ENCODE measurements at regions not wholly inside any gene's neighbourhood (a gene's known extent, or its start where the extent isn't known, plus 50 kb on each side); places are given as distances from the start of the nearest gene placed in this dataset.

DNA sequence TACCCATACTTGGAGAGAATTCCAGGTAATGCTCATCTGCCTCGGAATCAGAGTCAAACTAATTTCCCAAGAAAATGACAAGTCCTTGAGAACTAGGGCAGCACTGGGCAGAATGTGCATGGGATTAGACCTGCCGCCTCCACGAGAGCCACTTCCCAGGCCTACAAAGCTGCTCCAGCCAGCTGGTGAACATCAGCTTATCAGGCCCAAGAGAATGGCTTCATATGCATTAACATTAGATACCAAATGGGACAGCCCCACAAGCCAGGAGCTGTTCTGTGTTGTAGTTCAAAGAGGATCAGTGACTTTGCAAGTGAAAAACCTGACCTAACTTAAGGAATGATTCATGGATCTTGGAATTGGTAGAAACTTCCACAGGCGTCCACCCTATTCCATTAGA is 203.3 kb downstream of the CYLD start:
- Histone ChIP-seq H3K18ac (ENCODE audit: extremely low read depth, low read length) (no peak overlapping the region), H2BK5ac (ENCODE audit: low read depth, low read length) (no peak overlapping the region), H3K56ac (replicated peaks; ENCODE audit: insufficient read length, low read depth, low read length) (no peak overlapping the region), H3K79me1 (ENCODE audit: low read depth, low read length) (no peaks in the 10 kb centered on the region), H2BK120ac (replicated peaks; ENCODE audit: low read depth, low read length) (no peak overlapping the region), H2BK15ac (ENCODE audit: low read length) (no peak overlapping the region), H3K27ac (ENCODE audit: low read depth, low read length) (no peak overlapping the region), H3K36me3 (ENCODE audit: control insufficient read depth in 2 of 4, insufficient read depth in 4 of 4, low read length in 3 of 4) (no peaks in the 10 kb centered on the region), H3K9ac (replicated peaks in 1 of 4; ENCODE audit: extremely low read depth in 1 of 4, low read depth in 3 of 4, low read length in 3 of 4) (no peak overlapping the region), H3K4me1 (replicated peaks in 1 of 4; ENCODE audit: control insufficient read depth in 3 of 4, insufficient read depth in 4 of 4, low read length in 3 of 4) (no peaks in the 10 kb centered on the region), H3K4ac (replicated peaks; ENCODE audit: insufficient read length, low read depth, low read length) (no peak overlapping the region), H4K5ac (ENCODE audit: insufficient read length, low read depth, low read length) (no peak overlapping the region), H3K27me3 (replicated peaks in 1 of 4; ENCODE audit: control insufficient read depth in 3 of 4, extremely low read depth in 1 of 4, insufficient read depth in 3 of 4, low read length in 3 of 4) (no peaks in the 10 kb centered on the region), H3K14ac (ENCODE audit: insufficient read length) (no peak overlapping the region), H3K4me2 (ENCODE audit: insufficient read depth in 1 of 2, low read depth in 2 of 2, low read length in 2 of 2) (no peak overlapping the region), H3K4me3 (ENCODE audit: extremely low read depth in 1 of 4, insufficient read depth in 2 of 4, low read depth in 3 of 4, low read length in 4 of 4) (no peak overlapping the region), H2BK20ac (ENCODE audit: low read length) (no peak overlapping the region), H3K79me2 (ENCODE audit: control insufficient read depth in 1 of 2, insufficient read depth in 2 of 2, low read length in 2 of 2) (no peaks in the 10 kb centered on the region), H2AK5ac (ENCODE audit: low read depth, low read length) (no peak overlapping the region), H4K91ac (replicated peaks; ENCODE audit: insufficient read length, low read length) (no peak overlapping the region), H2AFZ (ENCODE audit: low read length) (no peak overlapping the region), H4K20me1 (replicated peaks in 1 of 2; ENCODE audit: control insufficient read depth in 1 of 2, insufficient read depth in 2 of 2, low read length in 2 of 2) (no peaks in the 10 kb centered on the region), H3K9me3 (ENCODE audit: insufficient read depth in 2 of 2, low read depth in 1 of 2, low read length in 1 of 2) (no peaks in the 10 kb centered on the region), H3K23me2 (ENCODE audit: low read depth, low read length) (no peaks in the 10 kb centered on the region), H4K8ac (ENCODE audit: extremely low read depth, insufficient read depth, low read length) (no peak overlapping the region), H3K23ac (ENCODE audit: insufficient read length) (no peak overlapping the region), H2BK12ac (ENCODE audit: low read depth, low read length) (no peak overlapping the region)
- CTCF ChIA-PET (ENCODE audit: partially characterized antibody), result interaction anchor here (0.9 kb wide), 1 partner anchor 29 kb away, joined by 3 read pairs; no protein-coding TSS in a partner anchor
- FAIRE-seq, result no peak
- 89% methylated on average over 4 of the region's 4 CpGs; no CpG with 5 or more reads in 1 of the 2 experiments for WGBS, 2 experiments (ENCODE audit: extremely low coverage in 1 of 2, insufficient coverage in 1 of 2, insufficient read length in 1 of 2, insufficient replicate concordance in 2 of 2, low coverage in 1 of 2, low lambda C conversion rate in 2 of 2, missing lambda C conversion rate in 1 of 2)
- POLR2A ChIA-PET (ENCODE audit: partially characterized antibody), result no interaction called here
- no peak for DNase-seq (ENCODE audit: low read depth in 1 of 2, low spot score in 2 of 2)
- TF ChIP-seq CBX8 (IDR thresholded peaks at IDR 0.05; ENCODE audit: borderline replicate concordance, low read depth, low read length), result no peak
- no peak for TF ChIP-seq CBX5 (IDR thresholded peaks at IDR 0.05; ENCODE audit: low read depth, low read length)
- TF ChIP-seq POLR2A (IDR thresholded peaks at IDR 0.05; ENCODE audit: control extremely low read depth in 1 of 2, low read depth in 2 of 2, low read length in 2 of 2), result no peak
- no peak for TF ChIP-seq POLR2AphosphoS5 (IDR thresholded peaks at IDR 0.05; ENCODE audit: low read depth, low read length)
- no peak for TF ChIP-seq CHD1 (IDR thresholded peaks at IDR 0.05; ENCODE audit: low read depth, low read length)
- no peak for TF ChIP-seq NRF1 (IDR thresholded peaks at IDR 0.05; ENCODE audit: low read depth, low read length)
- TF ChIP-seq CEBPB (IDR thresholded peaks at IDR 0.05; ENCODE audit: low read depth, low read length), result no peak
- TF ChIP-seq SP1 (IDR thresholded peaks at IDR 0.05; ENCODE audit: low read depth, low read length), result no peak
- TF ChIP-seq, protein P1, sequence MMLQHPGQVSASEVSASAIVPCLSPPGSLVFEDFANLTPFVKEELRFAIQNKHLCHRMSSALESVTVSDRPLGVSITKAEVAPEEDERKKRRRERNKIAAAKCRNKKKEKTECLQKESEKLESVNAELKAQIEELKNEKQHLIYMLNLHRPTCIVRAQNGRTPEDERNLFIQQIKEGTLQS (IDR thresholded peaks at IDR 0.05; ENCODE audit: insufficient read depth, low read depth, low read length), result no peak
- TF ChIP-seq JUN (IDR thresholded peaks at IDR 0.05; ENCODE audit: low read depth, low read length), result no peak
- TF ChIP-seq PHF8 (conservative IDR thresholded peaks at IDR 0.05; ENCODE audit: low read depth, low read length), result no peak
- no peak for TF ChIP-seq NANOG (IDR thresholded peaks at IDR 0.05; ENCODE audit: insufficient read depth, low read depth, low read length, poor library complexity, severe bottlenecking)
- no peak for TF ChIP-seq BACH1 (IDR thresholded peaks at IDR 0.05; ENCODE audit: low read length)
- TF ChIP-seq YY1 (IDR thresholded peaks at IDR 0.05; ENCODE audit: low read depth, low read length), result no peak
- TF ChIP-seq HDAC6 (IDR thresholded peaks at IDR 0.05; ENCODE audit: low read depth, low read length), result no peak
- no peak for TF ChIP-seq RFX5 (IDR thresholded peaks at IDR 0.05; ENCODE audit: borderline replicate concordance, low read depth, low read length)
- no peak for TF ChIP-seq FOSL1 (IDR thresholded peaks at IDR 0.05; ENCODE audit: insufficient read depth, low read depth, low read length)
